ENCODE measurements at regions not wholly inside any gene's neighbourhood (a gene's known extent, or its start where the extent isn't known, plus 50 kb on each side); places are given as distances from the start of the nearest gene placed in this dataset.

DNA sequence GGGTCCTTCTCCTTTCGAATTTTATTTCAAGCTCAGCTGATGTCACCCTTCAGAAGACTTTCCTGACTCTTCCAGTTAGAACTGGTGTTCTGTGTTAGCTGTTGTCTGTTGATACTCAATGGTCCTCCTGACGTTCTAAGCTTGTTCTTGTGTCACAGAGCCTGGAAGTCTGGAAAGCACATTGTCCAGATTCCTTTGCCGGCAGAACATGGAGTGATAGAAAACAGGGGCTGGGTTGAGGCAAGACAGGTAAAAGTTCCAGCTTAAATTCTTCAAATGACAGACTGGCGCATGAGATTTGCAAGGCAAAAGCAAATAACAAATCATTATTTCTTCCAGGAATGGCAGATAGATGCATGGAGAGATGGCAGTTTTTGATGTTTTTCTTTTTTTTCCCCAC, 102.0 kb upstream of the CLSTN2 start (continued):
- TF ChIP-seq SP1 (IDR thresholded peaks at IDR 0.05; ENCODE audit: low read depth), result no peak
- no peak for TF ChIP-seq JUND (IDR thresholded peaks at IDR 0.05)
- no peak for TF ChIP-seq ZFX (IDR thresholded peaks at IDR 0.05)
- TF ChIP-seq CEBPB (IDR thresholded peaks at IDR 0.05; ENCODE audit: low read depth), result no peak
- no peak for TF ChIP-seq EGR1 (IDR thresholded peaks at IDR 0.05; ENCODE audit: low read depth)
- no peak for TF ChIP-seq EZH2phosphoT487 (IDR thresholded peaks at IDR 0.05; ENCODE audit: borderline replicate concordance)
- no peak for TF ChIP-seq ELF1 (IDR thresholded peaks at IDR 0.05; ENCODE audit: borderline replicate concordance, low read depth)
- TF ChIP-seq, protein P1, sequence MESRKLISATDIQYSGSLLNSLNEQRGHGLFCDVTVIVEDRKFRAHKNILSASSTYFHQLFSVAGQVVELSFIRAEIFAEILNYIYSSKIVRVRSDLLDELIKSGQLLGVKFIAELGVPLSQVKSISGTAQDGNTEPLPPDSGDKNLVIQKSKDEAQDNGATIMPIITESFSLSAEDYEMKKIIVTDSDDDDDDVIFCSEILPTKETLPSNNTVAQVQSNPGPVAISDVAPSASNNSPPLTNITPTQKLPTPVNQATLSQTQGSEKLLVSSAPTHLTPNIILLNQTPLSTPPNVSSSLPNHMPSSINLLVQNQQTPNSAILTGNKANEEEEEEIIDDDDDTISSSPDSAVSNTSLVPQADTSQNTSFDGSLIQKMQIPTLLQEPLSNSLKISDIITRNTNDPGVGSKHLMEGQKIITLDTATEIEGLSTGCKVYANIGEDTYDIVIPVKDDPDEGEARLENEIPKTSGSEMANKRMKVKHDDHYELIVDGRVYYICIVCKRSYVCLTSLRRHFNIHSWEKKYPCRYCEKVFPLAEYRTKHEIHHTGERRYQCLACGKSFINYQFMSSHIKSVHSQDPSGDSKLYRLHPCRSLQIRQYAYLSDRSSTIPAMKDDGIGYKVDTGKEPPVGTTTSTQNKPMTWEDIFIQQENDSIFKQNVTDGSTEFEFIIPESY (IDR thresholded peaks at IDR 0.05; ENCODE audit: extremely low read depth, insufficient replicate concordance, low read length), result no peak
- no peak for TF ChIP-seq SIN3A (IDR thresholded peaks at IDR 0.05; ENCODE audit: low read depth)

- CTCF ChIA-PET, result no interaction called here
- intact Hi-C loops (cut with micrococcal nuclease), result no loop called here
- peaks cover 66% of the 10 kb centered on the region for H3K27me3 ChIP-seq (ENCODE audit: insufficient read depth, low read length)
- RAD21 ChIA-PET (ENCODE audit: low non-redundant PET in 1 of 2, low total read pairs in 2 of 2, uncharacterized antibody in 2 of 2, unreplicated experiment in 2 of 2), result no interaction called here
- no peaks in the 10 kb centered on the region for H3K36me3 ChIP-seq (ENCODE audit: control insufficient read depth in 1 of 2, insufficient read depth in 2 of 2, low read length in 2 of 2)
- BruUV-seq (replicated peaks), result no TSS peak
- H4K20me1 ChIP-seq (ENCODE audit: insufficient read depth), result no peaks in the 10 kb centered on the region
- no peaks in the 10 kb centered on the region for H3K9me2 ChIP-seq (ENCODE audit: insufficient read depth)
- no peak overlapping the region for H3K27ac ChIP-seq (ENCODE audit: low read depth, low read length)
- no peaks in the 10 kb centered on the region for H3K9me3 ChIP-seq (ENCODE audit: control insufficient read depth in 1 of 2, insufficient read depth in 1 of 2, low read depth in 1 of 2, low read length in 2 of 2)
- H3K4me3 ChIP-seq (replicated peaks in 1 of 2; ENCODE audit: low read depth in 1 of 2, low read length in 2 of 2), result no peak overlapping the region
- H3K4me1 ChIP-seq (ENCODE audit: control insufficient read depth in 1 of 2, insufficient read depth in 2 of 2, low read length in 2 of 2), result no peaks in the 10 kb centered on the region
- no peak overlapping the region for H2AFZ ChIP-seq (ENCODE audit: low read depth, low read length, poor library complexity, severe bottlenecking)
- DNase-seq (ENCODE audit: low read depth, low spot score), result no peak
- no peak overlapping the region for H3K9ac ChIP-seq (ENCODE audit: low read length)
- no peak overlapping the region for H3K4me2 ChIP-seq (ENCODE audit: low read length)
- POLR2A ChIA-PET, result no interaction called here
- ATAC-seq, result no peak
- no peaks in the 10 kb centered on the region for H3K79me2 ChIP-seq (ENCODE audit: insufficient read depth, low read length)
- TF ChIP-seq EZH2 (IDR thresholded peaks at IDR 0.05) (no peak), SP1 (IDR thresholded peaks at IDR 0.05; ENCODE audit: low read depth) (no peak), SRF (IDR thresholded peaks at IDR 0.05; ENCODE audit: low read depth) (no peak), RAD21 (IDR thresholded peaks at IDR 0.05; ENCODE audit: low read depth) (no peak), FOSL1 (IDR thresholded peaks at IDR 0.05; ENCODE audit: low read depth) (no peak), JUND (IDR thresholded peaks at IDR 0.05) (no peak), CBX3 (IDR thresholded peaks at IDR 0.05; ENCODE audit: low read depth) (no peak), POLR2AphosphoS5 (IDR thresholded peaks at IDR 0.05; ENCODE audit: low read depth, low read length) (no peak), ZNF274 (IDR thresholded peaks at IDR 0.05; ENCODE audit: low read depth, low read length) (no peak), EGR1 (IDR thresholded peaks at IDR 0.05; ENCODE audit: low read depth) (no peak), YY1 (IDR thresholded peaks at IDR 0.05; ENCODE audit: extremely low read depth, insufficient replicate concordance, low read depth, low read length) (no peak), CEBPB (IDR thresholded peaks at IDR 0.05; ENCODE audit: low read depth) (no peak), EZH2phosphoT487 (IDR thresholded peaks at IDR 0.05; ENCODE audit: borderline replicate concordance) (no peak)
- TF ChIP-seq, protein P2, sequence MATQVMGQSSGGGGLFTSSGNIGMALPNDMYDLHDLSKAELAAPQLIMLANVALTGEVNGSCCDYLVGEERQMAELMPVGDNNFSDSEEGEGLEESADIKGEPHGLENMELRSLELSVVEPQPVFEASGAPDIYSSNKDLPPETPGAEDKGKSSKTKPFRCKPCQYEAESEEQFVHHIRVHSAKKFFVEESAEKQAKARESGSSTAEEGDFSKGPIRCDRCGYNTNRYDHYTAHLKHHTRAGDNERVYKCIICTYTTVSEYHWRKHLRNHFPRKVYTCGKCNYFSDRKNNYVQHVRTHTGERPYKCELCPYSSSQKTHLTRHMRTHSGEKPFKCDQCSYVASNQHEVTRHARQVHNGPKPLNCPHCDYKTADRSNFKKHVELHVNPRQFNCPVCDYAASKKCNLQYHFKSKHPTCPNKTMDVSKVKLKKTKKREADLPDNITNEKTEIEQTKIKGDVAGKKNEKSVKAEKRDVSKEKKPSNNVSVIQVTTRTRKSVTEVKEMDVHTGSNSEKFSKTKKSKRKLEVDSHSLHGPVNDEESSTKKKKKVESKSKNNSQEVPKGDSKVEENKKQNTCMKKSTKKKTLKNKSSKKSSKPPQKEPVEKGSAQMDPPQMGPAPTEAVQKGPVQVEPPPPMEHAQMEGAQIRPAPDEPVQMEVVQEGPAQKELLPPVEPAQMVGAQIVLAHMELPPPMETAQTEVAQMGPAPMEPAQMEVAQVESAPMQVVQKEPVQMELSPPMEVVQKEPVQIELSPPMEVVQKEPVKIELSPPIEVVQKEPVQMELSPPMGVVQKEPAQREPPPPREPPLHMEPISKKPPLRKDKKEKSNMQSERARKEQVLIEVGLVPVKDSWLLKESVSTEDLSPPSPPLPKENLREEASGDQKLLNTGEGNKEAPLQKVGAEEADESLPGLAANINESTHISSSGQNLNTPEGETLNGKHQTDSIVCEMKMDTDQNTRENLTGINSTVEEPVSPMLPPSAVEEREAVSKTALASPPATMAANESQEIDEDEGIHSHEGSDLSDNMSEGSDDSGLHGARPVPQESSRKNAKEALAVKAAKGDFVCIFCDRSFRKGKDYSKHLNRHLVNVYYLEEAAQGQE (IDR thresholded peaks at IDR 0.05; ENCODE audit: low read depth), result no peak
- TF ChIP-seq, protein P1 (IDR thresholded peaks at IDR 0.05; ENCODE audit: extremely low read depth, insufficient replicate concordance, low read length), result no peak
- TF ChIP-seq, protein P3, sequence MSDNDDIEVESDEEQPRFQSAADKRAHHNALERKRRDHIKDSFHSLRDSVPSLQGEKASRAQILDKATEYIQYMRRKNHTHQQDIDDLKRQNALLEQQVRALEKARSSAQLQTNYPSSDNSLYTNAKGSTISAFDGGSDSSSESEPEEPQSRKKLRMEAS (IDR thresholded peaks at IDR 0.05), result no peak
- TF ChIP-seq, protein P4, sequence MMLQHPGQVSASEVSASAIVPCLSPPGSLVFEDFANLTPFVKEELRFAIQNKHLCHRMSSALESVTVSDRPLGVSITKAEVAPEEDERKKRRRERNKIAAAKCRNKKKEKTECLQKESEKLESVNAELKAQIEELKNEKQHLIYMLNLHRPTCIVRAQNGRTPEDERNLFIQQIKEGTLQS (IDR thresholded peaks at IDR 0.05), result no peak
These were observed 104.2 kb upstream of the CLSTN2 start for GRCh38 chr3:139830817-139831216.

All from HCT116 (cell line).